Retinal pigment epithelial cell (primary cell): ENCODE measurements at regions not wholly inside any gene's neighbourhood (a gene's known extent, or its start where the extent isn't known, plus 50 kb on each side); places are given as distances from the start of the nearest gene placed in this dataset.
A peak's percentile ranks its signal among the peaks of the same experiment; 100 is the strongest.
"Not testable (repeated sequence)": the region's sequence is repeated elsewhere in the genome, so short reads cannot be mapped to it uniquely, and the experiment has no call there.

Experiments
- DNase-seq: peaks from one replicate; pipeline ENCODE4 v3.0.0-alpha.2; 2010; ENCODE audit warnings: low read depth
- H3K4me3 ChIP-seq: 2 replicates; pipeline ENCODE4 v1.5.1; 2011; ENCODE audit warnings: mild to moderate bottlenecking, low read length, control low read depth, moderate library complexity
- CTCF ChIP-seq: conservative IDR thresholded peaks from 2 replicates; pipeline ENCODE4 v1.5.1; 2011; ENCODE audit warnings: low read depth, low read length, control low read depth, inconsistent platforms

GRCh38 chr13:55653497-55653896 lies 1487.2 kb upstream of the PRR20A start:
- H3K4me3 ChIP-seq, result no peak overlapping the region
- DNase-seq, result no peak
- TF ChIP-seq CTCF, result no peak

DNA sequence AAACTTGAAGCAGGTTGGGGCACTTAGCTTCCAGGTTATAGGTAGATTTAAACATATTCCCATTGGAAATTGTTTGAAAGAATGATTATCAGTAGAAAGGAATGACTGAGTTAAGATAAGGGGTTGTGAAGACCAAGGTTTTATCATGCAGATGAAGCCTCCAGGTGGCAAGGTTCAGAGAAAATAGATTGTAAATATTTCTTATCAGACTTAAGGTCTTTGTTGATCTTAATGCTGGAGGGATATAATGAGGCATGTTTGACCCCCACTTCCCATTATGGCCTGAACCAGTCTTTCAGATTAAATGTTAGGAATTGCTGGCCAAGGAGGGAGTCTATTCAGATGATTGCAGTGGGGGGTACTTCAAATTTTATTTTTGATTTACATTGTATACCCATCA lies 1486.5 kb upstream of the PRR20A start:
- DNase-seq, result no peak
- no peak overlapping the region for H3K4me3 ChIP-seq
- TF ChIP-seq CTCF, result no peak

DNA sequence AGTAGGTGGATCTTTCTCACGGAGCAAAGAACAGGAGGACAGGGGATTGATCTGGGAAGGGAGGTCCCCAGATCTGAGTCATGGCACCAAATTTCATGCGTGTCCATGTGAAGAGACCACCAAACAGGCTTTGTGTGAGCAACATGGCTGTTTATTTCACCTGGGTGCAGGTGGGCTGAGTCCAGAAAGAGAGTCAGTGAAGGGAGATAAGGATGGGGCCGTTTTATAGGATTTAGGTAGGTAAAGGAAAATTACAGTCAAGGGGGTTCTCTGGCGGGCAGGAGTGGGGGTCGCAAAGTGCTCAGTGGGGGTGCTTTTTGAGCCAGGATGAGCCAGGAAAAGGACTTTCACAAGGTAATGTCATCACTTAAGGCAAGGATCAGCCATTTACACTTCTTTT lies 1480.5 kb upstream of the PRR20A start:
- H3K4me3 ChIP-seq, result not testable (repeated sequence)

GRCh38 chr13:55660851-55661250 lies 1479.9 kb upstream of the PRR20A start:
- H3K4me3 ChIP-seq, result no peak overlapping the region
- TF ChIP-seq CTCF, result no peak
- peak; percentile 2 for DNase-seq

More for the DNA sequence above, 1480.5 kb upstream of the PRR20A start:
- not testable (repeated sequence) for DNase-seq

GRCh38 chr13:55661505-55661904 lies 1479.2 kb upstream of the PRR20A start:
- no peak for DNase-seq
- H3K4me3 ChIP-seq, result no peak overlapping the region
- no peak for TF ChIP-seq CTCF

DNA sequence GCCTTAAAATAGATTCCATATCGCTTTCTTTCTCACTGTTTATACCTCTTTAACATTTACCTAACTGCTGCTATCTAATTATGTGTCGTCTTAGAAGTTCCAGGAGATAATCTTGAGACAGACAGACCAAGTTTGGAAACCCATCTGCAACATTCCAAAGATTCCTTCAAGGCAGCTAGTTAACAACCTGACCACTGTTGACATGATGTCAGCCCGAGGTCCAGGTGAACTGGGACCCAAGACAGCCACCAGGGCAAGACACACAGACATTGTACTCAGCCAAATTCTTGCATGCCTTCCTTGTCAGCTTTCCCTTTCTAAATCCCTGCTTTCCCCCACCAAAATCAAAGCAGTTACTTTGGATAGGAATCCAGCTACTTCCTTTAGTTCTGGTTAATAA lies 1476.5 kb upstream of the PRR20A start:
- H3K4me3 ChIP-seq, result no peak overlapping the region
- TF ChIP-seq CTCF, result no peak

DNA sequence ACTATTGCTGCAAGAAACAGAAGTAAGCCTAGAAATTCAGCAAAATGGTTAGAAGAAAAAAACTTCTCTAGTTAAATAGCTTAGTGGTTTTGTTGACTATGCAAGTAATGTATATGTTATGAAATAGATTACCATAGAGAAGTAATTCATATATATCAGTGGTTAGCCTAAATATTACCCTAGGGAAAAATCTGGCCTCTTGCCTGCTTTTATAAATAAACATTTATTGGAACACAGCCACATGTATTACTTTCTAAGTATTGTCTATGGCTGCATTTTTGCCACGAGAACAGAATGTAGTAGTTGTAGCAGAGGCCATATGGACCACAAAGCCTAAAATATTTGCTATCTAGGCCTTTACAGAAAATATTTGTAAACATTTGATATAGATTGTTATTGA lies 1471.7 kb upstream of the PRR20A start:
- no peak for DNase-seq
- TF ChIP-seq CTCF, result no peak
- H3K4me3 ChIP-seq, result no peak overlapping the region

More for the DNA sequence above, 1476.5 kb upstream of the PRR20A start:
- no peak for DNase-seq

DNA sequence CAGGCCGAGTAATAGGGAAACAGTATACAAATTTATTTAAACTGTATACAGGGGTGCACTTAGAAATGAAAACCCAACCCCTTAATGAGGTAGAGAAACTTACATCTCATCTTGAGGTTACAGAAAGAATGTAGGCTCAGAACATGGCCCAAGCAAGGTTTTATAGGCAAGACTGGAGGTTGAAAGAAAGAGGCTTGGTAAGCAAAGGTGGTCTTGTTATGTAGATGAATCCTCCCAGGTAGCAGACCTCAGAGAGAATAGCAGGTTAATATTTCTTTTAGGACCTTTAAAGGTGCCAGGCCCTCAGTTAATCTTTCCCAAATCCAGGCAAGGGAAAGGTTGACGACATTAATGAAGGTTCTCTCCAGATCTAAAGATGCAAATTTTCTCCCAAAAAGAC lies 1466.8 kb upstream of the PRR20A start:
- DNase-seq, result no peak
- H3K4me3 ChIP-seq, result no peak overlapping the region
- no peak for TF ChIP-seq CTCF
